DOHH2 (cell line): ENCODE measurements at regions not wholly inside any gene's neighbourhood (a gene's known extent, or its start where the extent isn't known, plus 50 kb on each side); places are given as distances from the start of the nearest gene placed in this dataset.

Experiments used
- EZH2phosphoT487 ChIP-seq: fragments of 200-600 bp; sonication (generic); IDR thresholded peaks from 2 replicates; pipeline ENCODE4 v1.6.1; 2017; ENCODE audit warnings: borderline replicate concordance, mild to moderate bottlenecking, antibody characterized with exemption, low read length, moderate library complexity, mixed read lengths
- TF ChIP-seq, protein P1 (sequence below): fragments of 200-600 bp; sonication (generic); IDR thresholded peaks from one replicate; pipeline ENCODE4 v1.5.1; 2014; ENCODE audit warnings: antibody characterized with exemption, mild to moderate bottlenecking, low read depth, low read length; ENCODE audit not compliant: poor library complexity, severe bottlenecking

DNA sequence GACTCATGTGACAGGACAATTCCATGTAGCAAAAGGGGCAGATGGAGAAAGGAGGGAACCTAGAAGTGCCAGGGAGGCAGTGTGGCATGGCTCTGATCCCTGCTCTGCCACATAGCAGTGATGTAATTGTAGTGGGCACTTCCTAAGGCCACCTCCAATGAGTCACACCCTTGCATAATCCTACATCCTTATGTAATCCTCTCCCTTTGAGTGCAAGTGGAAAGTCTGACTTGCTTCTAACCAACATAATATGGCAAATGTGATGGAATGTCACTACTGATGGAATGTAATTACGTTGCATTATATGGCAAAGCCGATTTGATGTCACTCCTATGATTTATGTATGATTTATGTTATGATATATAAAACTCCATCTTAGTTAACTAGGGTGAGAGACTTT, 72.9 kb upstream of the ATP2C1 start:
- TF ChIP-seq, protein P1, sequence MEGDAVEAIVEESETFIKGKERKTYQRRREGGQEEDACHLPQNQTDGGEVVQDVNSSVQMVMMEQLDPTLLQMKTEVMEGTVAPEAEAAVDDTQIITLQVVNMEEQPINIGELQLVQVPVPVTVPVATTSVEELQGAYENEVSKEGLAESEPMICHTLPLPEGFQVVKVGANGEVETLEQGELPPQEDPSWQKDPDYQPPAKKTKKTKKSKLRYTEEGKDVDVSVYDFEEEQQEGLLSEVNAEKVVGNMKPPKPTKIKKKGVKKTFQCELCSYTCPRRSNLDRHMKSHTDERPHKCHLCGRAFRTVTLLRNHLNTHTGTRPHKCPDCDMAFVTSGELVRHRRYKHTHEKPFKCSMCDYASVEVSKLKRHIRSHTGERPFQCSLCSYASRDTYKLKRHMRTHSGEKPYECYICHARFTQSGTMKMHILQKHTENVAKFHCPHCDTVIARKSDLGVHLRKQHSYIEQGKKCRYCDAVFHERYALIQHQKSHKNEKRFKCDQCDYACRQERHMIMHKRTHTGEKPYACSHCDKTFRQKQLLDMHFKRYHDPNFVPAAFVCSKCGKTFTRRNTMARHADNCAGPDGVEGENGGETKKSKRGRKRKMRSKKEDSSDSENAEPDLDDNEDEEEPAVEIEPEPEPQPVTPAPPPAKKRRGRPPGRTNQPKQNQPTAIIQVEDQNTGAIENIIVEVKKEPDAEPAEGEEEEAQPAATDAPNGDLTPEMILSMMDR = no peak
- no peak for TF ChIP-seq EZH2phosphoT487
